Stimulated activated naive B cell treated with anti-CD40 and anti-IgM and Interleukin-4, amounts not matched to agents 10 μg/mL and 1 μg/mL and 100 μg/mL, for 72 hours (primary cell): ENCODE measurements at regions not wholly inside any gene's neighbourhood (a gene's known extent, or its start where the extent isn't known, plus 50 kb on each side); places are given as distances from the start of the nearest gene placed in this dataset.
"Not testable (repeated sequence)": the region's sequence is repeated elsewhere in the genome, so short reads cannot be mapped to it uniquely, and the experiment has no call there.

ENCODE experiments used
- ATAC-seq, 2 donors: fragments of 150-1000 bp; cut with Tn5 transposase; replicated peaks; 2 replicates each; pipeline ENCODE4 v1.10.0; 2021; ENCODE audit warnings: moderate library complexity in 1 of 2
- DNase-seq: peaks from one replicate; pipeline ENCODE4 v3.0.0; 2021
- H3K27ac Mint-ChIP-seq: one replicate; pipeline ENCODE4 v1.8.0; 2022; ENCODE audit warnings: mild to moderate bottlenecking, mixed read lengths
- H3K27me3 Mint-ChIP-seq, 2 donors: one replicate each; pipeline ENCODE4 v1.8.0; 2022; ENCODE audit warnings: mixed read lengths in 2 of 2
- H3K36me3 Mint-ChIP-seq, 2 donors: one replicate each; pipeline ENCODE4 v1.8.0; 2022; ENCODE audit warnings: mixed read lengths in 2 of 2, mild to moderate bottlenecking in 1 of 2
- H3K4me1 Mint-ChIP-seq, 2 donors: one replicate each; pipeline ENCODE4 v1.8.0; 2022; ENCODE audit warnings: mixed read lengths in 2 of 2, mild to moderate bottlenecking in 1 of 2
- H3K4me3 Mint-ChIP-seq, 2 donors: one replicate each; pipeline ENCODE4 v1.8.0; 2022; ENCODE audit warnings: mild to moderate bottlenecking in 2 of 2, mixed read lengths in 2 of 2, moderate library complexity in 1 of 2
- H3K9me3 Mint-ChIP-seq, 2 donors: one replicate each; pipeline ENCODE4 v1.8.0; 2022; ENCODE audit warnings: mixed read lengths in 2 of 2, mild to moderate bottlenecking in 1 of 2

GRCh38 chr10:61051344-61051743 lies 107.4 kb upstream of the RHOBTB1 start:
- H3K36me3 Mint-ChIP-seq, result no peaks in the 10 kb centered on the region
- H3K27ac Mint-ChIP-seq, result no peak overlapping the region
- H3K4me3 Mint-ChIP-seq, result no peak overlapping the region
- DNase-seq (no peak), ATAC-seq (no peak)
- no peaks in the 10 kb centered on the region for H3K4me1 Mint-ChIP-seq
- no peaks in the 10 kb centered on the region for H3K9me3 Mint-ChIP-seq
- peaks cover 4 to 8% of the 10 kb centered on the region in 2 donors for H3K27me3 Mint-ChIP-seq

GRCh38 chr10:61050120-61050745 lies 106.2 kb upstream of the RHOBTB1 start:
- DNase-seq (no peak), ATAC-seq (no peak)
- H3K27ac Mint-ChIP-seq, result no peak overlapping the region
- peaks cover 8 to 11% of the 10 kb centered on the region in 2 donors for H3K27me3 Mint-ChIP-seq
- H3K4me1 Mint-ChIP-seq, result no peaks in the 10 kb centered on the region
- H3K4me3 Mint-ChIP-seq, result no peak overlapping the region
- no peaks in the 10 kb centered on the region for H3K9me3 Mint-ChIP-seq
- H3K36me3 Mint-ChIP-seq, result no peaks in the 10 kb centered on the region

- H3K4me1 Mint-ChIP-seq, result no peaks in the 10 kb centered on the region
- no peak overlapping the region for H3K4me3 Mint-ChIP-seq
- H3K27ac Mint-ChIP-seq, result no peak overlapping the region
- H3K36me3 Mint-ChIP-seq, result no peaks in the 10 kb centered on the region
- H3K27me3 Mint-ChIP-seq, result peaks cover 8 to 12% of the 10 kb centered on the region in 2 donors
- ATAC-seq (no peak), DNase-seq (no peak)
- H3K9me3 Mint-ChIP-seq, result no peaks in the 10 kb centered on the region
Measured at GRCh38 chr10:61049386-61049785, 105.4 kb upstream of the RHOBTB1 start.

- Mint-ChIP-seq H3K36me3 (no peaks in the 10 kb centered on the region), H3K27ac (no peak overlapping the region), H3K4me1 (no peaks in the 10 kb centered on the region), H3K4me3 (no peak overlapping the region), H3K9me3 (no peaks in the 10 kb centered on the region), H3K27me3 (peaks cover 8 to 12% of the 10 kb centered on the region in 2 donors)
- DNase-seq (no peak), ATAC-seq (no peak)
Measured at GRCh38 chr10:61047788-61048560, 104.0 kb upstream of the RHOBTB1 start.

- H3K9me3 Mint-ChIP-seq, result no peaks in the 10 kb centered on the region
- no peaks in the 10 kb centered on the region for H3K4me1 Mint-ChIP-seq
- peaks cover 8 to 12% of the 10 kb centered on the region in 2 donors for H3K27me3 Mint-ChIP-seq
- no peaks in the 10 kb centered on the region for H3K36me3 Mint-ChIP-seq
- H3K4me3 Mint-ChIP-seq, result no peak overlapping the region
- ATAC-seq (no peak), DNase-seq (no peak)
- no peak overlapping the region for H3K27ac Mint-ChIP-seq
Measured at GRCh38 chr10:61047081-61047480, 103.1 kb upstream of the RHOBTB1 start.

- not testable (repeated sequence) for H3K36me3 Mint-ChIP-seq, H3K4me3 Mint-ChIP-seq, DNase-seq, H3K4me1 Mint-ChIP-seq, H3K27ac Mint-ChIP-seq, ATAC-seq, H3K9me3 Mint-ChIP-seq
- peaks cover 8 to 18% of the 10 kb centered on the region in 2 donors for H3K27me3 Mint-ChIP-seq
Measured at GRCh38 chr10:61045480-61045879, 101.5 kb upstream of the RHOBTB1 start.

- H3K27ac Mint-ChIP-seq, result no peak overlapping the region
- no peaks in the 10 kb centered on the region for H3K36me3 Mint-ChIP-seq
- H3K4me1 Mint-ChIP-seq, result no peaks in the 10 kb centered on the region
- ATAC-seq, result no peak
- H3K9me3 Mint-ChIP-seq, result peaks cover 0 to 2% of the 10 kb centered on the region in 2 donors
- H3K27me3 Mint-ChIP-seq, result peaks cover 0 to 15% of the 10 kb centered on the region in 2 donors
- no peak overlapping the region for H3K4me3 Mint-ChIP-seq
- DNase-seq, result no peak
Measured at GRCh38 chr10:61042533-61042932, 98.5 kb upstream of the RHOBTB1 start.

GRCh38 chr10:61040399-61041016 lies 96.5 kb upstream of the RHOBTB1 start:
- no peak overlapping the region for H3K27ac Mint-ChIP-seq
- no peaks in the 10 kb centered on the region for H3K4me1 Mint-ChIP-seq
- peaks cover 0 to 8% of the 10 kb centered on the region in 2 donors for H3K27me3 Mint-ChIP-seq
- ATAC-seq (no peak), DNase-seq (no peak)
- peaks cover 0 to 2% of the 10 kb centered on the region in 2 donors for H3K9me3 Mint-ChIP-seq
- no peak overlapping the region for H3K4me3 Mint-ChIP-seq
- no peaks in the 10 kb centered on the region for H3K36me3 Mint-ChIP-seq

GRCh38 chr10:61039868-61040267 lies 95.9 kb upstream of the RHOBTB1 start:
- DNase-seq (no peak), ATAC-seq (no peak)
- Mint-ChIP-seq H3K36me3 (no peaks in the 10 kb centered on the region), H3K4me3 (no peak overlapping the region), H3K9me3 (peaks cover 0 to 2% of the 10 kb centered on the region in 2 donors), H3K27ac (no peak overlapping the region), H3K4me1 (no peaks in the 10 kb centered on the region), H3K27me3 (peaks cover 0 to 5% of the 10 kb centered on the region in 2 donors)

- H3K27me3 Mint-ChIP-seq, H3K4me3 Mint-ChIP-seq, H3K36me3 Mint-ChIP-seq, H3K4me1 Mint-ChIP-seq, DNase-seq, H3K27ac Mint-ChIP-seq, H3K9me3 Mint-ChIP-seq, ATAC-seq: not testable (repeated sequence)
Measured at GRCh38 chr10:61037261-61037830, 93.4 kb upstream of the RHOBTB1 start.

GRCh38 chr10:61036148-61036547 lies 92.2 kb upstream of the RHOBTB1 start:
- ATAC-seq, H3K27me3 Mint-ChIP-seq, H3K36me3 Mint-ChIP-seq, DNase-seq, H3K4me3 Mint-ChIP-seq, H3K4me1 Mint-ChIP-seq, H3K9me3 Mint-ChIP-seq, H3K27ac Mint-ChIP-seq: not testable (repeated sequence)

GRCh38 chr10:61031341-61031740 lies 87.4 kb upstream of the RHOBTB1 start:
- no peak overlapping the region for H3K27ac Mint-ChIP-seq
- DNase-seq (no peak), ATAC-seq (no peak)
- H3K36me3 Mint-ChIP-seq, result no peaks in the 10 kb centered on the region
- no peaks in the 10 kb centered on the region for H3K9me3 Mint-ChIP-seq
- no peak overlapping the region for H3K4me3 Mint-ChIP-seq
- no peaks in the 10 kb centered on the region for H3K4me1 Mint-ChIP-seq
- H3K27me3 Mint-ChIP-seq, result peaks cover 10 to 18% of the 10 kb centered on the region in 2 donors

- no peaks in the 10 kb centered on the region for H3K9me3 Mint-ChIP-seq
- no peak overlapping the region for H3K4me3 Mint-ChIP-seq
- no peaks in the 10 kb centered on the region for H3K36me3 Mint-ChIP-seq
- DNase-seq (no peak), ATAC-seq (no peak)
- peaks cover 10 to 25% of the 10 kb centered on the region in 2 donors for H3K27me3 Mint-ChIP-seq
- H3K4me1 Mint-ChIP-seq, result no peaks in the 10 kb centered on the region
- no peak overlapping the region for H3K27ac Mint-ChIP-seq
Measured at GRCh38 chr10:61029411-61029810, 85.4 kb upstream of the RHOBTB1 start.

- H3K27ac Mint-ChIP-seq, result no peak overlapping the region
- H3K9me3 Mint-ChIP-seq, result no peaks in the 10 kb centered on the region
- H3K36me3 Mint-ChIP-seq, result no peaks in the 10 kb centered on the region
- peaks cover 10 to 25% of the 10 kb centered on the region in 2 donors for H3K27me3 Mint-ChIP-seq
- H3K4me1 Mint-ChIP-seq, result no peaks in the 10 kb centered on the region
- no peak overlapping the region for H3K4me3 Mint-ChIP-seq
- no peak for ATAC-seq
- no peak for DNase-seq
Measured at GRCh38 chr10:61028861-61029361, 84.9 kb upstream of the RHOBTB1 start.
